ENCODE measurements at regions not wholly inside any gene's neighbourhood (a gene's known extent, or its start where the extent isn't known, plus 50 kb on each side); places are given as distances from the start of the nearest gene placed in this dataset.
A peak's percentile ranks its signal among the peaks of the same experiment; 100 is the strongest.

GRCh38 chr2:10985260-10985659, 73.5 kb downstream of the KCNF1 start:
- no peak for DNase-seq (ENCODE audit: low spot score)

GRCh38 chr2:10985901-10986535, 74.3 kb downstream of the KCNF1 start:
- DNase-seq (ENCODE audit: low spot score), result no peak

GRCh38 chr2:10987439-10987838, 75.7 kb downstream of the KCNF1 start:
- no peak for DNase-seq (ENCODE audit: low spot score)

- DNase-seq (ENCODE audit: low spot score), result no peak
Measured at GRCh38 chr2:10987861-10988260, 76.1 kb downstream of the KCNF1 start.

GRCh38 chr2:10989151-10989550, 77.4 kb downstream of the KCNF1 start:
- no peak for DNase-seq (ENCODE audit: low spot score)

- no peak for DNase-seq (ENCODE audit: low spot score)
Measured at GRCh38 chr2:10989782-10990181, 78.0 kb downstream of the KCNF1 start.

GRCh38 chr2:10990561-10991111, 78.9 kb downstream of the KCNF1 start:
- no peak for DNase-seq (ENCODE audit: low spot score)

GRCh38 chr2:10992023-10992791, 80.5 kb downstream of the KCNF1 start:
- DNase-seq (ENCODE audit: low spot score), result no peak

- no peak for DNase-seq (ENCODE audit: low spot score)
Measured at GRCh38 chr2:10993001-10993481, 81.3 kb downstream of the KCNF1 start.

- DNase-seq (ENCODE audit: low spot score), result no peak
Measured at GRCh38 chr2:10995366-10995970, 83.7 kb downstream of the KCNF1 start.

- DNase-seq (ENCODE audit: low spot score), result peak; percentile 17
Measured at GRCh38 chr2:11004199-11004598, 92.5 kb downstream of the KCNF1 start.

- no peak for DNase-seq (ENCODE audit: low spot score)
Measured at GRCh38 chr2:11005032-11005431, 93.3 kb downstream of the KCNF1 start.

- DNase-seq (ENCODE audit: low spot score), result no peak
Measured at GRCh38 chr2:11006191-11006590, 94.5 kb downstream of the KCNF1 start.

GRCh38 chr2:11007331-11008264, 95.9 kb downstream of the KCNF1 start:
- no peak for DNase-seq (ENCODE audit: low spot score)

- DNase-seq (ENCODE audit: low spot score), result no peak
Measured at GRCh38 chr2:11008773-11009172, 97.0 kb downstream of the KCNF1 start.

- DNase-seq (ENCODE audit: low spot score), result no peak
Measured at GRCh38 chr2:11009176-11009575, 97.4 kb downstream of the KCNF1 start.

GRCh38 chr2:11009891-11010290, 98.2 kb downstream of the KCNF1 start:
- DNase-seq (ENCODE audit: low spot score), result no peak

- DNase-seq (ENCODE audit: low spot score), result no peak
Measured at GRCh38 chr2:11011359-11011758, 99.6 kb downstream of the KCNF1 start.

GRCh38 chr2:11012131-11012693, 100.5 kb downstream of the KCNF1 start:
- no peak for DNase-seq (ENCODE audit: low spot score)

- no peak for DNase-seq (ENCODE audit: low spot score)
Measured at GRCh38 chr2:11013196-11013595, 101.5 kb downstream of the KCNF1 start.

- no peak for DNase-seq (ENCODE audit: low spot score)
Measured at GRCh38 chr2:11014026-11014425, 102.3 kb downstream of the KCNF1 start.
